Spleen (tissue), 7 donors: ENCODE measurements at regions not wholly inside any gene's neighbourhood (a gene's known extent, or its start where the extent isn't known, plus 50 kb on each side); places are given as distances from the start of the nearest gene placed in this dataset.

ENCODE experiments used
- CTCF ChIP-seq, 11 experiments: fragments of 200-600 bp in 7 of 11; fragments of 450-650 bp in 4 of 11; sonication (generic) in 4 of 11; IDR thresholded peaks in 8 of 11; conservative IDR thresholded peaks in 3 of 11; 1 replicate in 7 of 11; 2 replicates in 4 of 11; pipeline versions ENCODE4 v1.4.0 to v1.8.0; 2016 to 2021; ENCODE audit warnings: antibody characterized with exemption in 11 of 11, inconsistent platforms in 4 of 11, mild to moderate bottlenecking in 1 of 11
- POLR2A ChIP-seq, 3 donors: fragments of 450-650 bp; IDR thresholded peaks; one replicate each; pipeline ENCODE4 v1.5.1; 2017; ENCODE audit warnings: antibody characterized with exemption in 3 of 3, mild to moderate bottlenecking in 1 of 3
- POLR2AphosphoS5 ChIP-seq, 3 donors: sonication (generic); formaldehyde crosslinking; IDR thresholded peaks; one replicate each; pipeline ENCODE4 v1.5.1; 2017; ENCODE audit warnings: antibody characterized with exemption in 3 of 3
- donor health status: DM: no; HTN: no; CAD: no; lungs with moderate emphysema.
- donor health status: DM: no; HTN: no; CAD: no.
- donor health status: DM: no; HTN: no; CAD: no.

GRCh38 chr12:5148880-5149279, 105.2 kb downstream of the KCNA5 start:
- TF ChIP-seq CTCF (IDR thresholded peaks at IDR 0.05 in 8 of 11, conservative IDR thresholded peaks at IDR 0.05 in 3 of 11) (no peak), POLR2A (IDR thresholded peaks at IDR 0.05) (no peak), POLR2AphosphoS5 (IDR thresholded peaks at IDR 0.05) (no peak)
